GM12878 (cell line): ENCODE measurements at regions not wholly inside any gene's neighbourhood (a gene's known extent, or its start where the extent isn't known, plus 50 kb on each side); places are given as distances from the start of the nearest gene placed in this dataset.

Experiments used
- CTCF ChIP-seq, 3 experiments: IDR thresholded peaks in 2 of 3; conservative IDR thresholded peaks in 1 of 3; 2 replicates each; pipeline ENCODE4 v1.5.1; 2011; ENCODE audit warnings: low read depth in 3 of 3, low read length in 3 of 3, mild to moderate bottlenecking in 3 of 3, control low read depth in 2 of 3, moderate library complexity in 2 of 3, inconsistent platforms in 1 of 3, mixed read lengths in 1 of 3; ENCODE audit not compliant: control insufficient read depth in 2 of 3, insufficient read depth in 1 of 3; ENCODE audit errors: extremely low read depth in 1 of 3
- ESRRA ChIP-seq: IDR thresholded peaks from 2 replicates; pipeline ENCODE4 v1.6.1; 2012; ENCODE audit warnings: mild to moderate bottlenecking, low read length, improper control_type of control experiment
- MAX ChIP-seq: IDR thresholded peaks from 2 replicates; pipeline ENCODE4 v1.6.1; 2012; ENCODE audit warnings: low read depth, low read length, improper control_type of control experiment
- NFIC ChIP-seq: IDR thresholded peaks from 2 replicates; pipeline ENCODE4 v1.6.1; 2012; ENCODE audit warnings: low read depth, mild to moderate bottlenecking, inconsistent platforms, low read length, moderate library complexity
- POLR2A ChIP-seq: IDR thresholded peaks from 2 replicates; pipeline ENCODE4 v1.6.1; 2011; ENCODE audit warnings: low read depth, mild to moderate bottlenecking, low read length
- POLR2AphosphoS5 ChIP-seq: IDR thresholded peaks from 2 replicates; pipeline ENCODE4 v1.6.1; 2011; ENCODE audit warnings: mild to moderate bottlenecking, low read length, inconsistent platforms
- RAD21 ChIP-seq: IDR thresholded peaks from 2 replicates; pipeline ENCODE4 v1.6.1; 2011; ENCODE audit warnings: mild to moderate bottlenecking, low read depth, low read length, moderate library complexity; ENCODE audit not compliant: insufficient read depth
- SKIL ChIP-seq: fragments of 450-650 bp; IDR thresholded peaks from 2 replicates; pipeline ENCODE4 v1.6.1; 2017; ENCODE audit warnings: mild to moderate bottlenecking, low read depth, inconsistent platforms; ENCODE audit not compliant: poor library complexity, severe bottlenecking
- SP1 ChIP-seq: IDR thresholded peaks from one replicate; pipeline ENCODE4 v1.6.1; 2011; ENCODE audit warnings: low read depth, low read length
- TAF1 ChIP-seq: IDR thresholded peaks from 2 replicates; pipeline ENCODE4 v1.6.1; 2011; ENCODE audit warnings: mild to moderate bottlenecking, low read depth, low read length, borderline replicate concordance
- TARDBP ChIP-seq: IDR thresholded peaks from 2 replicates; pipeline ENCODE4 v1.6.1; 2016; ENCODE audit warnings: borderline replicate concordance
- ZSCAN29 ChIP-seq: fragments of 450-650 bp; IDR thresholded peaks from 2 replicates; pipeline ENCODE4 v1.6.1; 2017; ENCODE audit warnings: mild to moderate bottlenecking, moderate library complexity
- TF ChIP-seq, protein P1 (sequence below): fragments of 450-650 bp; formaldehyde crosslinking; IDR thresholded peaks from 2 replicates; pipeline ENCODE4 v1.5.0; 2022; ENCODE audit warnings: mild to moderate bottlenecking, missing genetic modification characterization

DNA sequence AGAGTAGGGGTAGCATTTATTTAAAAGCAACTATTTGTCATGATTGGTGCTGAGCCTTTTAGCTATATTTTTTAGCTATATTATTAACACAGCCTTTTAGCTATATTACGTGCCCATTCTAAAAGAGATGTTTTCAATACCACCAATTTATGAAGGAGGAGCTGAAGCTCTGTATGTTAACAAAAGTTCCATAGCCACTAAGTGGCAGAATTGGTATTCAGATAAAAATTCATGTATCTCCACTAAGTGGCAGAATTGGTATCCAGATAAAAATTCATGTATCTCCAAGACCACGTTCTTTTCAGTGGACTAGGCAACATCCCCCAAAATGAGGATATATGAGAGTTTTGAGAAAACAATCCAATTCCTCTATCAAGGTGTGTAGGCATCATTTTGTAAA lies 268.6 kb downstream of the HGF start:
- peak in 1 of 3 experiments; percentile 58; a peak in 2 of 6 replicates for TF ChIP-seq CTCF (IDR thresholded peaks at IDR 0.05 in 2 of 3, conservative IDR thresholded peaks at IDR 0.05 in 1 of 3; ENCODE audit: control insufficient read depth in 2 of 3, extremely low read depth in 1 of 3, insufficient read depth in 1 of 3, low read depth in 3 of 3, low read length in 3 of 3)
- TF ChIP-seq MAX: no peak
- no peak for TF ChIP-seq ZSCAN29
- TF ChIP-seq NFIC: no peak
- TF ChIP-seq TARDBP: no peak
- TF ChIP-seq POLR2AphosphoS5: no peak
- TF ChIP-seq SKIL: no peak
- TF ChIP-seq SP1: no peak
- TF ChIP-seq POLR2A: no peak
- no peak for TF ChIP-seq ESRRA
- TF ChIP-seq TAF1: no peak
- TF ChIP-seq RAD21: peak; percentile 67
- TF ChIP-seq, protein P1, sequence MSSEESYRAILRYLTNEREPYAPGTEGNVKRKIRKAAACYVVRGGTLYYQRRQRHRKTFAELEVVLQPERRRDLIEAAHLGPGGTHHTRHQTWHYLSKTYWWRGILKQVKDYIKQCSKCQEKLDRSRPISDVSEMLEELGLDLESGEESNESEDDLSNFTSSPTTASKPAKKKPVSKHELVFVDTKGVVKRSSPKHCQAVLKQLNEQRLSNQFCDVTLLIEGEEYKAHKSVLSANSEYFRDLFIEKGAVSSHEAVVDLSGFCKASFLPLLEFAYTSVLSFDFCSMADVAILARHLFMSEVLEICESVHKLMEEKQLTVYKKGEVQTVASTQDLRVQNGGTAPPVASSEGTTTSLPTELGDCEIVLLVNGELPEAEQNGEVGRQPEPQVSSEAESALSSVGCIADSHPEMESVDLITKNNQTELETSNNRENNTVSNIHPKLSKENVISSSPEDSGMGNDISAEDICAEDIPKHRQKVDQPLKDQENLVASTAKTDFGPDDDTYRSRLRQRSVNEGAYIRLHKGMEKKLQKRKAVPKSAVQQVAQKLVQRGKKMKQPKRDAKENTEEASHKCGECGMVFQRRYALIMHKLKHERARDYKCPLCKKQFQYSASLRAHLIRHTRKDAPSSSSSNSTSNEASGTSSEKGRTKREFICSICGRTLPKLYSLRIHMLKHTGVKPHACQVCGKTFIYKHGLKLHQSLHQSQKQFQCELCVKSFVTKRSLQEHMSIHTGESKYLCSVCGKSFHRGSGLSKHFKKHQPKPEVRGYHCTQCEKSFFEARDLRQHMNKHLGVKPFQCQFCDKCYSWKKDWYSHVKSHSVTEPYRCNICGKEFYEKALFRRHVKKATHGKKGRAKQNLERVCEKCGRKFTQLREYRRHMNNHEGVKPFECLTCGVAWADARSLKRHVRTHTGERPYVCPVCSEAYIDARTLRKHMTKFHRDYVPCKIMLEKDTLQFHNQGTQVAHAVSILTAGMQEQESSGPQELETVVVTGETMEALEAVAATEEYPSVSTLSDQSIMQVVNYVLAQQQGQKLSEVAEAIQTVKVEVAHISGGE: no peak
